ENCODE measurements at regions not wholly inside any gene's neighbourhood (a gene's known extent, or its start where the extent isn't known, plus 50 kb on each side); places are given as distances from the start of the nearest gene placed in this dataset.

DNA sequence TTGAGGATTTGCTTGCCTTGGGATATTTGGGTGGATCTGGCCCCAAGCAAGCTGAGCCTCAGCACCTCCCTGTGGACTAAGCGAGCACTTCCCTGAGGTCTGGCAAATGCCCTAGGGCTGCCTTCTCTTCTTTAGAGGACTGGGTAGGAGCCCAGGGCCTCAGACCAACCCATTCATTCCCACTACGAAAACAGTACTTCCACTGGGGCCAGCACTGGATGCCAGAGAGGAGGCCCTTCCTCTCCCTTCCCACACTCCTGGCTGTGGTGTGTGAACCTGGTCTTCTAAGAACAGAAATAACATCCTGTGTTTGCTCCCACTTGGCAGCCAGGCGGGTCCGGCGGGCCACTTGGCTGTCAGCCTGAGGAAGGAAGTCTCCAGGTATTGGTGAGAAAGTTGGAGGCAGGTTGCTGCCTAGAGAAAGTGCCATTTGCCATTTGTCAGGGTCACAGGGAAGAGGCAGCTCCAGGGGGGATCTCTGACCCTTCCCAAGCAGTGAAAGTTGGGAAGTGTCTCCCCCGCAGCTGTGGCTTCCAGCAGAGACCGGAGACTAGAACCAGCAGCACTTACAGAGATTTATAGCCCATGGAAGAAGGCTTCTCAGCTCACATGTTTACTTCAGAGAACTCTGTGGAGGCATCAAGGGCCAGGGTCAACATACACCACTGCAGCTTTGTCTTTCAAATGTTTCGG lies 323.5 kb downstream of the SIPA1L2 start (continued):
- TF ChIP-seq CHD1 (IDR thresholded peaks at IDR 0.05; ENCODE audit: low read length), result no peak
- TF ChIP-seq, protein P1, sequence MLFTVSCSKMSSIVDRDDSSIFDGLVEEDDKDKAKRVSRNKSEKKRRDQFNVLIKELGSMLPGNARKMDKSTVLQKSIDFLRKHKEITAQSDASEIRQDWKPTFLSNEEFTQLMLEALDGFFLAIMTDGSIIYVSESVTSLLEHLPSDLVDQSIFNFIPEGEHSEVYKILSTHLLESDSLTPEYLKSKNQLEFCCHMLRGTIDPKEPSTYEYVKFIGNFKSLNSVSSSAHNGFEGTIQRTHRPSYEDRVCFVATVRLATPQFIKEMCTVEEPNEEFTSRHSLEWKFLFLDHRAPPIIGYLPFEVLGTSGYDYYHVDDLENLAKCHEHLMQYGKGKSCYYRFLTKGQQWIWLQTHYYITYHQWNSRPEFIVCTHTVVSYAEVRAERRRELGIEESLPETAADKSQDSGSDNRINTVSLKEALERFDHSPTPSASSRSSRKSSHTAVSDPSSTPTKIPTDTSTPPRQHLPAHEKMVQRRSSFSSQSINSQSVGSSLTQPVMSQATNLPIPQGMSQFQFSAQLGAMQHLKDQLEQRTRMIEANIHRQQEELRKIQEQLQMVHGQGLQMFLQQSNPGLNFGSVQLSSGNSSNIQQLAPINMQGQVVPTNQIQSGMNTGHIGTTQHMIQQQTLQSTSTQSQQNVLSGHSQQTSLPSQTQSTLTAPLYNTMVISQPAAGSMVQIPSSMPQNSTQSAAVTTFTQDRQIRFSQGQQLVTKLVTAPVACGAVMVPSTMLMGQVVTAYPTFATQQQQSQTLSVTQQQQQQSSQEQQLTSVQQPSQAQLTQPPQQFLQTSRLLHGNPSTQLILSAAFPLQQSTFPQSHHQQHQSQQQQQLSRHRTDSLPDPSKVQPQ (CRISPR knock-in tag; IDR thresholded peaks at IDR 0.05; ENCODE audit: borderline replicate concordance), result no peak
- TF ChIP-seq NRF1 (conservative IDR thresholded peaks at IDR 0.05 in 1 of 2, IDR thresholded peaks at IDR 0.05 in 1 of 2), result no peak

DNA sequence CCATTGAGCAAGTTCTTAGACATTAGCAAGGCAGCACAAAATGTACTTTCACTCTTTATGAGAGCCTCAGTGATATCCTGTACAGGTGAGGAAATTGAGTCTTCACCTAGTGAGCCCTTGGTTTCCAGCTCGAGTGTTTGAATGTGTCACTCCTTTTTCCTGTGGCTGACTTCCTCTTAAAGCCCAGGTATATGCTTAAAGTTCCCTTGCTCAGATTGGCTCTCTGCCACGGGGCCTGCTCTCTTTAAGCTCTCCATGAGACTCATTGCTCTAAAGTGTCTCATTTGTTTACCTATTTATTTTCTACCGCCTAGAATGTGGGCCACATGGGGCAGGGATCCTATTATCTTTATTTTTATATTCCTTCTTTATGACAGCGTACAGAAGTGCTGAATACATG lies 324.9 kb downstream of the SIPA1L2 start:
- in situ Hi-C loops (cut with MboI), result no loop called here
- no peak overlapping the region for H3K27ac ChIP-seq (ENCODE audit: extremely low read depth, low read depth, low read length)
- no peaks in the 10 kb centered on the region; the same call in 1 of the 2 replicates for H3K9me3 ChIP-seq (replicated peaks; ENCODE audit: control insufficient read depth, insufficient read depth, low read depth, low read length)
- no peak for FAIRE-seq
- no peak overlapping the region for H3K4me2 ChIP-seq (ENCODE audit: insufficient read depth, low read length)
- no peak overlapping the region for H3K4me3 ChIP-seq
- no peak for DNase-seq (ENCODE audit: extremely low read depth in 1 of 4, low spot score in 3 of 4)
- POLR2A ChIA-PET, result no interaction called here
- no peak for ATAC-seq
- no peaks in the 10 kb centered on the region for H3K9me1 ChIP-seq (ENCODE audit: control insufficient read depth, insufficient read depth, low read length)
- no peaks in the 10 kb centered on the region for H3K27me3 ChIP-seq (ENCODE audit: control insufficient read depth in 2 of 2, insufficient read depth in 2 of 2, low read length in 2 of 2)
- intact Hi-C loops (cut with micrococcal nuclease), result no loop called here
- WGBS (ENCODE audit: insufficient coverage, low coverage, missing lambda C conversion rate), result 1% methylated on average over 4 of the region's 4 CpGs
- no peak overlapping the region for H2AFZ ChIP-seq (ENCODE audit: low read depth, low read length)
- no peaks in the 10 kb centered on the region for H3K36me3 ChIP-seq (ENCODE audit: control insufficient read depth, insufficient read depth, low read length)
- H3K9ac ChIP-seq (ENCODE audit: insufficient read depth in 1 of 2, low read depth in 2 of 2, low read length in 2 of 2), result no peak overlapping the region
- CTCF ChIA-PET (ENCODE audit: low intra/inter-chr PET ratio), result no interaction called here
- no TSS peak for BruUV-seq (replicated peaks)
- no peaks in the 10 kb centered on the region for H3K4me1 ChIP-seq (replicated peaks in 1 of 2; ENCODE audit: control insufficient read depth in 2 of 2, insufficient read depth in 2 of 2, low read length in 2 of 2)
- H3K79me2 ChIP-seq (ENCODE audit: control insufficient read depth, insufficient read depth, low read length), result no peaks in the 10 kb centered on the region
- no peaks in the 10 kb centered on the region for H4K20me1 ChIP-seq (replicated peaks; ENCODE audit: control insufficient read depth, insufficient read depth, low read length)
- TF ChIP-seq KLF6 (CRISPR knock-in tag; IDR thresholded peaks at IDR 0.05; ENCODE audit: borderline replicate concordance), result no peak
- no peak for TF ChIP-seq STAT5A (IDR thresholded peaks at IDR 0.05; ENCODE audit: borderline replicate concordance, low read length)
- TF ChIP-seq FOXP1 (CRISPR knock-in tag; IDR thresholded peaks at IDR 0.05), result no peak
- no peak for TF ChIP-seq KLF10 (CRISPR knock-in tag; IDR thresholded peaks at IDR 0.05)
- TF ChIP-seq, protein P2, sequence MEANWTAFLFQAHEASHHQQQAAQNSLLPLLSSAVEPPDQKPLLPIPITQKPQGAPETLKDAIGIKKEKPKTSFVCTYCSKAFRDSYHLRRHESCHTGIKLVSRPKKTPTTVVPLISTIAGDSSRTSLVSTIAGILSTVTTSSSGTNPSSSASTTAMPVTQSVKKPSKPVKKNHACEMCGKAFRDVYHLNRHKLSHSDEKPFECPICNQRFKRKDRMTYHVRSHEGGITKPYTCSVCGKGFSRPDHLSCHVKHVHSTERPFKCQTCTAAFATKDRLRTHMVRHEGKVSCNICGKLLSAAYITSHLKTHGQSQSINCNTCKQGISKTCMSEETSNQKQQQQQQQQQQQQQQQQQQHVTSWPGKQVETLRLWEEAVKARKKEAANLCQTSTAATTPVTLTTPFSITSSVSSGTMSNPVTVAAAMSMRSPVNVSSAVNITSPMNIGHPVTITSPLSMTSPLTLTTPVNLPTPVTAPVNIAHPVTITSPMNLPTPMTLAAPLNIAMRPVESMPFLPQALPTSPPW (CRISPR knock-in tag; IDR thresholded peaks at IDR 0.05), result no peak
- TF ChIP-seq ZNF175 (CRISPR knock-in tag; IDR thresholded peaks at IDR 0.05; ENCODE audit: low read depth), result no peak
- no peak for TF ChIP-seq JUNB (CRISPR knock-in tag; conservative IDR thresholded peaks at IDR 0.05)
- TF ChIP-seq, protein P3, sequence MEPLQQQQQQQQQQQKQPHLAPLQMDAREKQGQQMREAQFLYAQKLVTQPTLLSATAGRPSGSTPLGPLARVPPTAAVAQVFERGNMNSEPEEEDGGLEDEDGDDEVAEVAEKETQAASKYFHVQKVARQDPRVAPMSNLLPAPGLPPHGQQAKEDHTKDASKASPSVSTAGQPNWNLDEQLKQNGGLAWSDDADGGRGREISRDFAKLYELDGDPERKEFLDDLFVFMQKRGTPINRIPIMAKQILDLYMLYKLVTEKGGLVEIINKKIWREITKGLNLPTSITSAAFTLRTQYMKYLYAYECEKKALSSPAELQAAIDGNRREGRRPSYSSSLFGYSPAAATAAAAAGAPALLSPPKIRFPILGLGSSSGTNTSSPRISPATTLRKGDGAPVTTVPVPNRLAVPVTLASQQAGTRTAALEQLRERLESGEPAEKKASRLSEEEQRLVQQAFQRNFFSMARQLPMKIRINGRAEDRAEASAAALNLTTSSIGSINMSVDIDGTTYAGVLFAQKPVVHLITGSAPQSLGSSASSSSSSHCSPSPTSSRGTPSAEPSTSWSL (CRISPR knock-in tag; IDR thresholded peaks at IDR 0.05; ENCODE audit: borderline replicate concordance), result no peak
- TF ChIP-seq SP2 (IDR thresholded peaks at IDR 0.05; ENCODE audit: extremely low read depth, low read depth, low read length, poor library complexity, severe bottlenecking), result no peak
- TF ChIP-seq, protein P4, sequence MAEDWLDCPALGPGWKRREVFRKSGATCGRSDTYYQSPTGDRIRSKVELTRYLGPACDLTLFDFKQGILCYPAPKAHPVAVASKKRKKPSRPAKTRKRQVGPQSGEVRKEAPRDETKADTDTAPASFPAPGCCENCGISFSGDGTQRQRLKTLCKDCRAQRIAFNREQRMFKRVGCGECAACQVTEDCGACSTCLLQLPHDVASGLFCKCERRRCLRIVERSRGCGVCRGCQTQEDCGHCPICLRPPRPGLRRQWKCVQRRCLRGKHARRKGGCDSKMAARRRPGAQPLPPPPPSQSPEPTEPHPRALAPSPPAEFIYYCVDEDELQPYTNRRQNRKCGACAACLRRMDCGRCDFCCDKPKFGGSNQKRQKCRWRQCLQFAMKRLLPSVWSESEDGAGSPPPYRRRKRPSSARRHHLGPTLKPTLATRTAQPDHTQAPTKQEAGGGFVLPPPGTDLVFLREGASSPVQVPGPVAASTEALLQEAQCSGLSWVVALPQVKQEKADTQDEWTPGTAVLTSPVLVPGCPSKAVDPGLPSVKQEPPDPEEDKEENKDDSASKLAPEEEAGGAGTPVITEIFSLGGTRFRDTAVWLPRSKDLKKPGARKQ (CRISPR knock-in tag; IDR thresholded peaks at IDR 0.05), result no peak

Data from K562 (cell line).